NCI-H146 (cell line): ENCODE measurements at regions not wholly inside any gene's neighbourhood (a gene's known extent, or its start where the extent isn't known, plus 50 kb on each side); places are given as distances from the start of the nearest gene placed in this dataset.

Experiments
- DNase-seq: peaks from one replicate; lab custom pipeline; 2025; lab: John Stamatoyannopoulos, UW

- no peak for DNase-seq
These were observed 216.7 kb downstream of the GRIN2B start for GRCh38 chr12:13764748-13765147.

DNA sequence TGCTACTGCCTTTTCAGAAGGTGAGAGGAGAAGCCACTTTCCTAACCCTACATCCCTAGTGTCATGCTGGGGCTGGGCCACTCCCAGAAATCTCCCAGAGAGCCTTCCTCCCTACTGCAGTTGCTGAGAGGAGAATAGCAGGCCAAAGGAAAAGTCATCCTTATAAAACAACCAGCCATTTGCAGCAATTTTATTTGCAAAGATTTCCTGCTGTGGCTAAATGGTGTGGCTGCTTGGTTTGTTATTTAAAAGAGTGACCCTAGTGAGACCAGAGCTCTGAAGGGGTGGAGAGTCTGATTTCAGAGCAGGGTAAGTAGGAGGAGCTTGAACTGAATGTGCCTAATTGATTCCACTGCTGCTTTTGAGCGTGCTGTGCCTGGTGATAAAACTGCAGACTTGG, 232.0 kb downstream of the GRIN2B start:
- peak; percentile 88 for DNase-seq

- DNase-seq: peak; percentile 44
These were observed 236.1 kb downstream of the GRIN2B start for GRCh38 chr12:13745111-13745860.

DNA sequence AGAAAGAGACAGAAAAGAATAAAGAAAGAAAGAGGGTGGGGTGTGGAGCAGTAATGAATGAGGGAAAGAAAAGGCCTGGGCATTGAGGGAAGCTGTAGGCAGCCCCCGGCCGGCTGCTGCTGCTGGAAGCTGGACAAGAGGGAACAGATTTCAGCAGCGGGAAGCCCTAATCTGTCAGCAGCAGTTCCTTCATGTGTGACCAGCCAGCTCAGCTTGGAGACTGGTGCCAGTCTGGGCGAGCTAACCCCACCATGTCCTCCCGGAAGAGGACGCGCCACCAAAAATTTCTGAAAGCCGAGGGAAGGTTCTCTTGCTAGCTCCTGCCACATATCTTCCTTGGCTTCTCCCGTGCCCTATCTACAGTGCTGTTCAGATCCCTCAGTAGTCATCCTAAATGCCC, 236.8 kb downstream of the GRIN2B start:
- DNase-seq: no peak

DNA sequence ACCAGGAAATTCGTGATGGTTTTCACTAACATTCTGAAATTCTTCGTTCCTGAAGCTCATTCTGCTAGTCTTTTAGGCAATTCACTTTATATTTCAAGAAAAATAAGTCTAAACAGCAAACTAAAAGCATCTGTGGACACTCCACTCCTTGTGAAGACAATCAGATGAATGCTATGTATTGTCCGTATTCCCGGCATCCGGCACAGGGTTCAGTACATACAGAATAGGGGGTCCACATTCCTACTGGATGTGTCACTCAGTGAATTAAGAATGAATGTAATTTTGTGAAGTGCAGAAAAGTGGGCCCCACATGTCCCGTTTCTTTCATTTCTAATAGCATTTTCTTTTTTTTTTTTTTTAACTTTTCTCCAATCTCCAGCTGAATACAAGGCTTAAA, 241.3 kb downstream of the GRIN2B start:
- DNase-seq: no peak

- no peak for DNase-seq
These were observed 245.7 kb downstream of the GRIN2B start for GRCh38 chr12:13735734-13736133.

DNA sequence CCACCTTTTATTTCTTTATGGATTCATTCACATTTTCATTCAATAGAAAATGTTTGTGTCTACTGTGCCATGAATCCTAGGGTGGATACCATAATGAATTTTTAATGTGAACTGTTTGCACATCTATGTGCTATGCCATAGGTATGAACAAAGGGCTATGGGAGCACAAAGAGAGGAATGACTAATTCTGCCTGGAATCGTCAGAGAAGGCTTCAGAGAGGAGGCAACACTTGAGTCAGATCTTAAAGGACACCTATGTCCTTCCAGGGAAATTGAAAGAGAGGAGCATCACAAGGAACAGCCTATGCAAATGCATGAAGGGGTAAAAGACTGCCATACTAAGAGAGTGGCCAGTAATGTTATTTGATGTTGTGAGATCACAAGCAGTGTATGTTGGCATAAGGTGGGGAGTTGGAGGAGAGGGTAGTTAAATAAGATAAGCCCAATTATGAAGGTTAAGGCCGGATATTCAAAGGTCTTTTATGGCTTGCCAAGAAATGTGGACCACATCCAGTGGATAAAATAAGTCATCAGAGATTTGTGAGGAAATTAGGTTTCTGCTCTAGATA, 246.7 kb downstream of the GRIN2B start:
- no peak for DNase-seq

GRCh38 chr12:13727707-13728195, 253.7 kb downstream of the GRIN2B start:
- peak; percentile 87 for DNase-seq

DNA sequence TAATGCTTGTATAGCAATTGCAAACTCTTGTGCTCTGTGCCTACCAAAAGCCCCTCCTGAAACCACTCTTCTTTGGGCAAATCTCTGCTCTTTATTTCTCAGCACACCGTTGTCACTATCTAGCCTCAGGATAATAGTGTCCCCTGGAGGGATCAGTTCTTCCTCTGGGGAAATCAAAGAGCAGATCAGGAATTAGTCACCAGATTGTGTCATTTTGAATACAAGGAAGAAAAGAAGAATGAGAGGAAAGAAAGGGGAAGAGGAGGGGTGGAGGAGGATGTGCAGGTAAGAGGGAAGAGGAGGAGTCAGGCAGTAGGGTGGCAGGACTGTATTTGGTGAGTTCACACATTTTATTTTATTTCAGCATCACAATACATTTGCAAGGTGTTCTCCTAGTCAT, 256.4 kb downstream of the GRIN2B start:
- no peak for DNase-seq

DNA sequence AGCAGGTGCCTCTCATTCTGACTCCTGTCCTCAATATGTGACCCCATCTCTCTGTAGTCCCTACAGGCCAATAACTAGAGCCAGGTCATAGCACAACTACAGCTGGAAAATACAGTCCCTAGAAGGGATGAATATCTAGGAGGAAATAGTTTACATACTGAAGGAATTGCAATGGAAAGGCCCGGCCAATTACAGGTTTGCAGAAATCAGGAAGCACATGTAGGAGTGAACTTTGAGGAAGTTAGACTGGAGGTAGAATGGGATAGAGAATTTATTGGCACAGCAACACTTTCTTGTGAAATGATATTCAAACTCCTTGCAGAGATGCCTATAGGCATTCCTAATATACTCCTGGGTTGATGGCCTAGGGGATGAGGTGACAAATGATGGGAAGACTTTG, 257.3 kb downstream of the GRIN2B start:
- DNase-seq: no peak

DNA sequence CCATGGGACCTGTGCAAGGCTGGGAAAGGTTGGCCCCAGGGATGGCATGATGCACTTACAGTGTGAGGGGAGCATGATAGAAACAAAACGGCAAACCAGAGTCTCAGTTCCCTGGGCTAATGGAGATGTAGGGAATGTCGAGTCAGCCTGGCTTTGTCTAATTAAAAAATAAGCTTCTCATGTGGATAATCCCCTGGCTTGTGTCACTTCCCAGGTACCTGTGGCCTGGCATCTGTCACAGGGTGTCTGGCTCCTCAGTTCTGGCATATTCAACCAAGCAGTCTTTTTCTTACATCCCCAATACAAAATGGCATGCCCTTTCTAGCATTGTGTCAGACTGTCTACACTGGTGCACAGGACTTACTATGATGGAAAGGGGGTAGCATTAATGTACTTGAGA, 261.4 kb downstream of the GRIN2B start:
- DNase-seq: no peak

DNA sequence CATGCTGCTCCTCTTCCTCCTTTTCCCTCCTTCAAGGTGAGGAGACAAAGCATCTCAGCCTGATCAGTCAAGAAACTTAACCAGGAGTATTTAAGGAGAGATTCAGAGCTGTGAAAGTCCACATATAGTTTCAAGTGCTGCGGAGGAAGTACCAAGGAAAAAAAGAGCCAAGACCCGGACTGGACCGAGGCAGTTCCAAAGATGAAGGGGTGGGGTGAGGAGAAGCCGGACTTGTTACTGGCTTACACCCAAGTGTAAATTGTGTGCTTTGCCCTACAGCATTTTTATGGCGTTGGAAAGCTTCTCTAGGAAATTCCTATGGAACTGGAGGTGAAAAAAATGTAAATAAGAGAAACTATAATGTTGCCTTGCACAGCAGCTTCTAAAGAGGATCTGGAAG, 263.1 kb downstream of the GRIN2B start:
- DNase-seq: no peak

DNA sequence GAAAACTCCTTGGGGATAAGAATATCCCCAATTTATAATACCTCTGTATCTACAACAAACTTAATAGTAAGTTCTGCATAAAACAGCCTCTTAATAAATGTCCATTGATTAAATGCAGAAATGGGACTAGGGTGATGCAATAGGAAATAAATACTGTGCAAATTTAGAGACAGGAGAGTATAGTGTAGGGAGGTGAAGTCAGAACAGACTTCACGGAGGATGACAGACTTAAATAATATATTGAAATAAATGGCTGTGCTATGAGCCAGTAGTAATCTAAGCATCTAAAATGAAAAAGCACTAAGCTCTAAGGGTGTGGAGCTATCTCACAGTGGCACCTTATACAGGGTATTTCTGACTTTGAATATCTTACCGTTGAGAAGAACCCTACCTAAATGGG, 265.3 kb downstream of the GRIN2B start:
- DNase-seq: no peak

DNA sequence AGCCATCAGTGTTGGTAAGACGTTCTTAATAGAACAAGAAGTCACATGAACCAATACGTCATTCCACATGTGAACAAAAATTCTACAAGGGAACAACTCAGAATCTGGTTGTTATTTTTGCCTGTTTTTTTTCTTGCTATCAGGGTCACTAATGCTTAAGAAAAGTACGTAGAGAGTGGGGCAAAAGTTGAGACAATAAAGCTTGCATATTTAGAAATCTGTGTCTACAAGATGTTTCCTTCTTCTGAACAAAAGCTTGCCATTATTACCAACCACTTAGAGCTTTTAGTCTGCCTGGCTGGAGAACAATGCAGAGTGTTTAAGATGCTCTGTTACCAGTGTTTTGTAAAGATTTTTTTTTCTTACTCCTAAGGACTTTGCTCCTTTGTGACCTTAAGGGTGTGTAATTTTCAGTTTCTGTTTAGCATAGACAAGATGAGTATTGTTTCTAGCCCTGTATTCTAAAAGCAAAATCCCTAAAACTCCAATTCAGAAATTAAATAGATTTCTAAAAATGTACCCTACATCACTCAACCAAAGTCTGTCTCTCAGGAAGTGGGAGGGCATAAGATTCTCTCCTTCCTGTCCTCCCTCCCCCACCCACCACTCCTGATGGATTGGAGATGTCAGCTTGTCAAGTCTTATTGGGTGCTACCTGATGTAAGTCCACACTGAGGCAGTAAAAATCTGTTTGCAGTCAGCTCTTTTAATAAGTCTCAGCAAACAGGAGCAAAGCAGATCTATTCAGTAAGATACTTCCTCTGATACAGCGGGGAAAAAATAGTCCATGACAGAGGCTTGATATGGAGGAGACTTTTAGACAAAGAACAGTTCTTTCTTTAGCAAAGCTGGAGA, 267.6 kb downstream of the GRIN2B start:
- peak; percentile 9 for DNase-seq

GRCh38 chr12:13707829-13708228, 273.6 kb downstream of the GRIN2B start:
- DNase-seq: no peak

- DNase-seq: peak; percentile 79
These were observed 279.0 kb downstream of the GRIN2B start for GRCh38 chr12:13702381-13702780.

DNA sequence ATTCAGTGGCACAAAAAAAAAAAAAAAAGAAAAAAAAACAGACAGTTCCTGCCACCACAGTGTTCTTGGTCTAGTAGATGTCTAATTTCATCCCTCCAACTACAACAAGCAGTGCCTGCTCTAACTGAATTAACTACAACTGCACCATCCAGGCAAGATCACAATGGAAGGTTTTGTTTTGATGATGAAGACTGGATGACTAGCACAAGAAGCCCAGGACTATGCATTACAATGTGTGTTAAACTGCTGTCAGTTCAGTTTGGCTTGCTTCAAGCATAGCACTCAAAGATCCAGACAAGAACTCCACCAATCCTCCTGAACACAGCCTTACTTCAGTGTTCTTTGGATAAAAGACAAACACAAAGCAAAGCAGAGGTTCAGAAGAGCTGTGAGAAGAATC, 279.9 kb downstream of the GRIN2B start:
- no peak for DNase-seq

GRCh38 chr12:13697973-13698372, 283.4 kb downstream of the GRIN2B start:
- DNase-seq: no peak

DNA sequence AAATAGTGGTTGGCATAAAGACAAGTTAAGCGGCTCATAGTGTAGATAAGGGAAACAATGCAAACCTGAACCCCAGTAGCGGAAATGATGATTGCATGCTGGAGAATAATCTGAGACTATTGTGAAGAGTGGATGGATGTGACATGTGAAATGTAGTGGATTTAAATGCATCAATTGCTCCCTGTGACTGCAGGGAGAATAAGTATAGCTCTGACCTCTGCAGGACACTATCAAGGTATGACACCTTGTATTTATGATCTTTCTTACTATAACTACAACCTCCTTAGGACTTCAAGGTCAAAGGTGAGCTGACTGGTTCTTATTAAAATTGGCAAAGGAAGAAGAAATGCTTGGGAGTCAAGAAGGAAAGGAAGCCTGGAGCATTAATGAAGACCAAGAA, 285.6 kb downstream of the GRIN2B start:
- no peak for DNase-seq

DNA sequence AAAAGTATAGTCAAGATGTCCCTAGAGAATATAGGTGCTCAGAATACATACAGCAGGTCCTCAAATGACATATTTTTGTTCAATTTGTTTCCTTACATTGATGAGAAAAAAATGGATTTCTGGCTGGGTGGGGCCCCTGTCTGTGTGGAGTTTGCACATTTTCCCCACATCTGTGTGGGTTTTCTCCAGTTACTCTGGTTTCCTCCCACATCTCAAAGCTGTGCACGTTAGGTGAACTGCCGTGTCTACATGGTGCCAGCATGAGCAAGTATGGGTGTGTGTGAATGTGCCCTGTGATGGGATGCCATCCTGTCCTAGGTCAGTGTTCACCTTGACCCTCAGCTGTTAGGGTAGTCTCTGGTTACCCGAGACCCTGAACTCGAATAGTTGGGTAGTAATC, 289.1 kb downstream of the GRIN2B start:
- no peak for DNase-seq

DNA sequence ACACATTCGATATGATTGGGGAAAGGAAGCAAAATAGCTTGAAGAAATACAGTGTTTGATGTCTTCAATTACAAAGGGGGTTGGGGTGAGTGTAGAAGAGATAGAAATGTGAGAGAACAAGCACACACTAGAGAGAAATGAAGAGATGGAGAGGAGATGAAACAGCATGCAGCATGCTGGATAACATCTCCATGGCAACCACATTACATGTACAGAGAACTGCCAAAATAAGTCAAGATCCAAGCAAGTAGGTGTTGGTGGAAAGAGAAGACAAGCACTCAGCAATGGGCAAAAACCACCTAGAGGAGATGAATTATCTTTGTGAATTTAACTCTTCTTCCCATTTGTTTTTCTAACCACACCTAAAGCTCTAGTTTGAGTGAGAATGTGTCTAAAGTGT, 289.8 kb downstream of the GRIN2B start:
- no peak for DNase-seq

- no peak for DNase-seq
These were observed 293.8 kb downstream of the GRIN2B start for GRCh38 chr12:13687633-13688032.

DNA sequence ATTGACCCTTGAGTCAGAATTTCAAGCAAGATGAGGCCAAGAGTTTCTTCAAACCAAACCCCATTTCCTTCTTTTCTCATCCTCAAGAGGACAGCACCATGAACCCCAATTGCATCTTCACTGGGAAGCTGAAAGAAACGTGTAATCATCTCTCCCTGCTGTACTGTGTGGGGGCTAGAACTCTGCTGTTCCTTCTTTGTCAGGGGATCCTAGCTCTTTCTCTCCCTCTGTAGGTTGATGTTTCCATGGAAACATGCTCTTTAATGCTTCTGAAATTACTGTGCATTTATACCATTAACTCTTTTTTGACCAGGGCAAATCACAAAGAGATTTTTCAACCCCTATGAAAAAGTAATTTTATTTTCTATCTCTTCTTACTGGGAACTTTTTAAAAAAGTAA, 295.1 kb downstream of the GRIN2B start:
- no peak for DNase-seq
